Vagina (tissue), 2 donors: ENCODE measurements at regions not wholly inside any gene's neighbourhood (a gene's known extent, or its start where the extent isn't known, plus 50 kb on each side); places are given as distances from the start of the nearest gene placed in this dataset.
"Not testable (repeated sequence)": the region's sequence is repeated elsewhere in the genome, so short reads cannot be mapped to it uniquely, and the experiment has no call there.

ENCODE experiments used
- DNase-seq, 2 donors: peaks; one replicate each; pipeline ENCODE4 v3.0.0-alpha.2; 2017; ENCODE audit errors: extremely low spot score in 2 of 2
- H3K27ac ChIP-seq: fragments of 200-600 bp; sonication (generic); one replicate; pipeline ENCODE4 v1.5.1; 2019
- H3K27me3 ChIP-seq: fragments of 200-600 bp; sonication (generic); one replicate; pipeline ENCODE4 v1.5.1; 2019
- H3K36me3 ChIP-seq, 2 donors: fragments of 200-600 bp; sonication (generic); one replicate each; pipeline ENCODE4 v1.5.1; 2017 to 2019
- H3K4me1 ChIP-seq: fragments of 200-600 bp; sonication (generic); one replicate; pipeline ENCODE4 v1.5.1; 2019
- H3K4me3 ChIP-seq, 2 donors: fragments of 200-600 bp; sonication (generic); 1 replicate in 1 of 2; 2 replicates in 1 of 2; pipeline ENCODE4 v1.5.1; 2016 to 2019
- H3K9me3 ChIP-seq: fragments of 200-600 bp; sonication (generic); one replicate; pipeline ENCODE4 v1.5.1; 2019
- CTCF ChIP-seq, 3 experiments: fragments of 450-650 bp in 2 of 3; fragments of 200-600 bp in 1 of 3; sonication (generic) in 1 of 3; IDR thresholded peaks; one replicate each; pipeline ENCODE4 v1.5.1; 2017 to 2019; ENCODE audit warnings: antibody characterized with exemption in 3 of 3, mild to moderate bottlenecking in 2 of 3, moderate library complexity in 2 of 3
- POLR2A ChIP-seq, 2 donors: fragments of 450-650 bp; IDR thresholded peaks; one replicate each; pipeline ENCODE4 v1.6.1; 2017; ENCODE audit warnings: antibody characterized with exemption in 2 of 2, mild to moderate bottlenecking in 2 of 2, moderate library complexity in 2 of 2
- POLR2AphosphoS5 ChIP-seq, 2 donors: sonication (generic); formaldehyde crosslinking; IDR thresholded peaks; one replicate each; pipeline ENCODE4 v1.9.0; 2017; ENCODE audit warnings: antibody characterized with exemption in 2 of 2, mild to moderate bottlenecking in 2 of 2, low read depth in 1 of 2; ENCODE audit not compliant: insufficient read depth in 1 of 2
- intact Hi-C: fragments of 100-400 bp; cut with DNase I; formaldehyde crosslinking; loops from one replicate; pipeline ENCODE4 v1.15.1; 2023

- DNase-seq, result peak in 1 of 2 donors; percentile 98
- Histone ChIP-seq H3K4me3 (peak overlapping the region; percentile 87 to 92), H3K27ac (peak overlapping the region; percentile 90)
- TF ChIP-seq POLR2A (IDR thresholded peaks at IDR 0.05), result peak in 1 of 2 donors; percentile 54
- peak in 1 of 2 donors; percentile 86 for TF ChIP-seq POLR2AphosphoS5 (IDR thresholded peaks at IDR 0.05; ENCODE audit: insufficient read depth in 1 of 2, low read depth in 1 of 2)
- H3K4me1 ChIP-seq, H3K9me3 ChIP-seq, H3K36me3 ChIP-seq, intact Hi-C loops, H3K27me3 ChIP-seq: not testable (repeated sequence)
Observed at GRCh38 chr7:65770473-65771225, 102.2 kb upstream of the VKORC1L1 start.

- H3K36me3 ChIP-seq, intact Hi-C loops, H3K27me3 ChIP-seq, H3K9me3 ChIP-seq, H3K4me1 ChIP-seq, DNase-seq: not testable (repeated sequence)
- Histone ChIP-seq H3K4me3 (peak overlapping the region; percentile 87 to 92), H3K27ac (peak overlapping the region; percentile 90)
Observed at GRCh38 chr7:65771226-65771569, 101.7 kb upstream of the VKORC1L1 start.

DNA sequence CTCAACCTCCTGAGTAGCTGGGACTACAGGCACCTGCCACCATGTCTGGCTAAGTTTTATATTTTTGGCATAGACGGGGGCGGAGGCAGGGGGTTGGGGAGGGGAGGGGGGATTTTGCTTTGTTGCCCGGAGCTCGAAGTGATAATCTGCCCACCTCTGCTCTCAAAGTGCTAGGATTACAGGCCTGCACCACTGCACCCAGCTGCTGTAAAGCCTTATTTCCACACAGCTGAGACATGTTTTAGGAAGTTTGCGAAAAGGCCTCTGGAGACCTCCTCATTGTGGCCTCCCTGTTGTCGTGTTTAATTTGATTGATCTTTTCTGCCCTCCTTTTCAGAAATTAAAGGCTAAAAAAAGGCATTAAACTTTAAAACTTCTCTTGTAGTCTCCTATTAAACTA, 96.2 kb upstream of the VKORC1L1 start:
- H3K27me3 ChIP-seq, H3K9me3 ChIP-seq, DNase-seq, H3K27ac ChIP-seq, H3K36me3 ChIP-seq, H3K4me3 ChIP-seq, H3K4me1 ChIP-seq, intact Hi-C loops: not testable (repeated sequence)

DNA sequence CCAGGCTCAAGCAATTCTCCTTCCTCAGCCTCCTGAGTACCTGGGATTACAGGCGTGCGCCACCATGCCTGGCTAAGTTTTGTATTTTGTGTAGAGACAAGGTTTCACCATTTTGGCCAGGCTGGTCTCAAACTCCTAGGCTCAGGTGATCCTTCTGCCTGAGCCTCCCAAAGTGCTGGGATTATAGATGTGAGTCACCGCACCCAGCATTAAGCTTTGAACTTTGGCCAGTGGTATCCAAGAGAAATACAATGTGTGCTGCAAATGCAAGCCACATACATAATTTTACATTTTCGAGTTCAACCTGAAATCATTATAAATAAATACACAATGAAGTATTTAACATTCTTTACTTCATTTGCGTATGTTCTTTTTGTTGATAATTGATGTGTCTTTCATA, 82.9 kb upstream of the VKORC1L1 start:
- H3K4me3 ChIP-seq, H3K4me1 ChIP-seq, H3K36me3 ChIP-seq, H3K27ac ChIP-seq, H3K9me3 ChIP-seq, DNase-seq, intact Hi-C loops, H3K27me3 ChIP-seq: not testable (repeated sequence)

GRCh38 chr7:65791788-65792187, 81.1 kb upstream of the VKORC1L1 start:
- H3K9me3 ChIP-seq, H3K4me3 ChIP-seq, H3K27ac ChIP-seq, H3K27me3 ChIP-seq, DNase-seq, H3K4me1 ChIP-seq, intact Hi-C loops, H3K36me3 ChIP-seq: not testable (repeated sequence)

GRCh38 chr7:65792726-65793125, 80.1 kb upstream of the VKORC1L1 start:
- DNase-seq, H3K36me3 ChIP-seq, H3K27ac ChIP-seq, H3K4me3 ChIP-seq, H3K4me1 ChIP-seq, H3K27me3 ChIP-seq, intact Hi-C loops, H3K9me3 ChIP-seq: not testable (repeated sequence)

GRCh38 chr7:65794671-65795391, 78.0 kb upstream of the VKORC1L1 start:
- H3K4me1 ChIP-seq, intact Hi-C loops, H3K36me3 ChIP-seq, H3K27ac ChIP-seq, H3K27me3 ChIP-seq, DNase-seq, H3K4me3 ChIP-seq, H3K9me3 ChIP-seq: not testable (repeated sequence)

GRCh38 chr7:65795392-65795716, 77.5 kb upstream of the VKORC1L1 start:
- DNase-seq, H3K27ac ChIP-seq, H3K4me1 ChIP-seq, H3K27me3 ChIP-seq, intact Hi-C loops, H3K4me3 ChIP-seq, H3K36me3 ChIP-seq, H3K9me3 ChIP-seq: not testable (repeated sequence)

DNA sequence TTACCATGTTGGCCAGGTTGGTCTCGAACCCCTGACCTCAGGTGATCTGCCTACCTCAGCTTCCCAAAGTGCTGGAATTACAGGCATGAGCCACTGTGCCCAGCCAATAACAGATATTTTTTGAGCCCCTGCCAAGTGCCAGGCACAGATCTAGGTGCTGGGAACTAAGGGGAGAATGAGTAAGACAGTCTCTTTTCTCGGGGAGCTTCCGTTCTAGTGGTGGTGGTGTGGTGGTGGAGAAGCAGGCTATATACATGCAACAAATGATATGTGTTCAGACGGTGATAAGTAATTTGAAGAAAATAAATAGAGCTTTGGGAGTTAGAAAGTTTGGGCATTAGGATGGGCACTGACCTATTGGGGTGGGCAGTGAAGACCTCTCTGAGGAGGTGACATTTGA, 76.7 kb upstream of the VKORC1L1 start:
- Histone ChIP-seq H3K9me3 (no peaks in the 10 kb centered on the region), H3K27me3 (no peaks in the 10 kb centered on the region), H3K36me3 (no peaks in the 10 kb centered on the region), H3K4me3 (no peak overlapping the region), H3K27ac (no peak overlapping the region), H3K4me1 (no peaks in the 10 kb centered on the region)
- TF ChIP-seq POLR2AphosphoS5 (IDR thresholded peaks at IDR 0.05; ENCODE audit: insufficient read depth in 1 of 2, low read depth in 1 of 2) (no peak), CTCF (IDR thresholded peaks at IDR 0.05) (no peak), POLR2A (IDR thresholded peaks at IDR 0.05) (no peak)
- no peak for DNase-seq
- intact Hi-C loops, result no loop called here

GRCh38 chr7:65797086-65797485, 75.8 kb upstream of the VKORC1L1 start:
- H3K36me3 ChIP-seq, DNase-seq, H3K27me3 ChIP-seq, H3K27ac ChIP-seq, H3K4me3 ChIP-seq, H3K9me3 ChIP-seq, intact Hi-C loops, H3K4me1 ChIP-seq: not testable (repeated sequence)

DNA sequence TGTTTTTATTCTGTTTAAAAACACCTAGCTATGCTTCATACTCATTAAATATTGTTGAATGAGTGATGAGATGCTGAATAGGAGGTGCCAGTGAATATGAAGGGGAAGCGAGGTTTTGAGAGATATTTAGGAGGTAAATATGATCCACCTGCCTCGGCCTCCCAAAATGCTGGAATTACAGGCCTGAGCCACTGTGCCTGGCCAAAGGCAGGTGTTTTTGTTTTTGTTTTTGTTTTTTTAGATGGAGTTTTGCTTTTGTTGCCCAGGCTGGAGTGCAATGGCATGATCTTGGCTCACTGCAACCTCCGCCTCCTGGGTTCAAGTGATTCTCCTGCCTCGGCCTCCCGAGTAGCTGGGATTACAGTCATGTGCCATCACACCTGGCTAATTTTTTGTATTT, 75.3 kb upstream of the VKORC1L1 start:
- H3K27ac ChIP-seq, result not testable (repeated sequence)

More for the DNA sequence above, 75.3 kb upstream of the VKORC1L1 start:
- H3K9me3 ChIP-seq, H3K4me3 ChIP-seq, H3K36me3 ChIP-seq, DNase-seq, H3K4me1 ChIP-seq, intact Hi-C loops, H3K27me3 ChIP-seq: not testable (repeated sequence)
